ENCODE measurements at regions not wholly inside any gene's neighbourhood (a gene's known extent, or its start where the extent isn't known, plus 50 kb on each side); places are given as distances from the start of the nearest gene placed in this dataset.
"Not testable (repeated sequence)": the region's sequence is repeated elsewhere in the genome, so short reads cannot be mapped to it uniquely, and the experiment has no call there.

DNA sequence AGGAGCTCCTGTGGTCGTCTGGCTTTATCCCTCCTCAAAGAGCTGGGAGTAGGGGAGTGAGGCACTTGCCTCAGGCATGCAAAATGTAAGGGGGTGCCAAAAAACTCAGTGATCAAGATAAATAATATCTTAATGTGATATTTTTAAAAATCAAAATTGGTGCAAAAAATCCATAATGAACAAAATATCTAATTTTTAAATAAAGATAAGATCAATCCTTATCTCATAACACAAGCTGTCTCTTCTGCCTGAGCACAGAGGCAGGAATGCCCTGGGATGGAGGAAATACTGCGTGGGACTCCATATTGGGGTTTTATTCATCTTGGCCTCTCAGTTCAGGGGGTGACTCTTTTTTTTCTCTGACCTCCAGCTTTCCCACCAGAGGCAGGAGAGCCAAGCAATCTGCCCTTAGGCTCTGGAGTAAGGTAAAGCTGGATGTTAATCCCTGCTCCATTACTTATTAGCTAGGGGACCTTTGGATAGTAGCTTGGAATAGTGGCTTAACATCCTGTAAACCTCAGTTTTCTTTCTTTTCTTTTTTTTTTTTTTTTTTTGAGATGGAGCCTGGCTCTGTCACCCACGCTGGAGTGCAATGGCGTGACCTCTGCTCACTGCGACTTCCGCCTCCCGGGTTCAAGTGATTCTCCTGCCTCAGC lies 77.3 kb upstream of the NFASC start:
- Histone ChIP-seq H3K9me3 (ENCODE audit: control insufficient read depth in 1 of 2, insufficient read depth in 1 of 2, low read depth in 1 of 2, low read length in 2 of 2) (no peaks in the 10 kb centered on the region), H3K36me3 (ENCODE audit: control insufficient read depth in 1 of 2, insufficient read depth in 2 of 2, low read length in 2 of 2) (no peaks in the 10 kb centered on the region), H2AFZ (ENCODE audit: low read depth, low read length, poor library complexity, severe bottlenecking) (no peak overlapping the region), H3K4me2 (ENCODE audit: low read length) (no peak overlapping the region), H3K9ac (ENCODE audit: low read length) (no peak overlapping the region), H3K27ac (ENCODE audit: low read depth, low read length) (no peak overlapping the region), H3K9me2 (ENCODE audit: insufficient read depth) (no peaks in the 10 kb centered on the region), H3K27me3 (ENCODE audit: insufficient read depth, low read length) (peaks cover 19% of the 10 kb centered on the region; the same call in 1 of the 2 replicates), H4K20me1 (ENCODE audit: insufficient read depth) (no peaks in the 10 kb centered on the region), H3K4me3 (replicated peaks in 1 of 2; ENCODE audit: low read depth in 1 of 2, low read length in 2 of 2) (no peak overlapping the region), H3K79me2 (ENCODE audit: insufficient read depth, low read length) (no peaks in the 10 kb centered on the region), H3K4me1 (ENCODE audit: control insufficient read depth in 1 of 2, insufficient read depth in 2 of 2, low read length in 2 of 2) (0 out of 4 replicates have a peak, but pooled peaks cover 0 to 5% of the 10 kb centered on the region in 2 experiments)
- POLR2A ChIA-PET, result no interaction called here
- CTCF ChIA-PET, result interaction anchor here (1.2 to 3.6 kb wide), 3 partner anchors 14 to 29 kb away, joined by 4 to 17 read pairs (median 15); no protein-coding TSS in a partner anchor
- TF ChIP-seq JUND (IDR thresholded peaks at IDR 0.05), result no peak
- no peak for TF ChIP-seq EZH2 (IDR thresholded peaks at IDR 0.05)
- TF ChIP-seq, protein P1, sequence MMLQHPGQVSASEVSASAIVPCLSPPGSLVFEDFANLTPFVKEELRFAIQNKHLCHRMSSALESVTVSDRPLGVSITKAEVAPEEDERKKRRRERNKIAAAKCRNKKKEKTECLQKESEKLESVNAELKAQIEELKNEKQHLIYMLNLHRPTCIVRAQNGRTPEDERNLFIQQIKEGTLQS (IDR thresholded peaks at IDR 0.05), result no peak
- TF ChIP-seq CEBPB (IDR thresholded peaks at IDR 0.05; ENCODE audit: low read depth), result no peak
- TF ChIP-seq, protein P2, sequence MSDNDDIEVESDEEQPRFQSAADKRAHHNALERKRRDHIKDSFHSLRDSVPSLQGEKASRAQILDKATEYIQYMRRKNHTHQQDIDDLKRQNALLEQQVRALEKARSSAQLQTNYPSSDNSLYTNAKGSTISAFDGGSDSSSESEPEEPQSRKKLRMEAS (IDR thresholded peaks at IDR 0.05), result no peak
- DNase-seq (ENCODE audit: low read depth, low spot score), result no peak
- RAD21 ChIA-PET (ENCODE audit: low non-redundant PET in 1 of 2, low total read pairs in 2 of 2, uncharacterized antibody in 2 of 2, unreplicated experiment in 2 of 2), result no interaction called here
- ATAC-seq, result no peak
- no TSS peak for BruUV-seq (replicated peaks)
- intact Hi-C loops (cut with micrococcal nuclease), result no loop called here

DNA sequence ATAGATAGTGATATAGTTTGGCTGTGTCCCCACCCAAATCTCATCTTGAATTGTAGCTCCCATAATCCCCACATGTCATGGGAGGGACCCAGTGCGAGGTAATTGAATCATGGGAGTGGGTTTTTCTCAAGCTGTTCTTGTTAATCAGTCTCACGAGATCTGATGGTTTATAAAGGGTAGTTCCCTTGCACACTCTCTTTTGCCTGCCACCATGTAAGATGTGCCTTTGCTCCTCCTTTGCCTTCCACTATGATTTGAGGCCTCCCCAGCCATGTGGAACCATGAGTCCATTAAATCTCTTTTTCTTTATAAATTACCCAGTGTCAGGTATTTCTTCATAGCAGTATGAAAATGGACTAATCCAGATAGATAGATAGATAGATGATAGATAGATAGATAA lies 73.8 kb upstream of the NFASC start:
- H3K9me3 ChIP-seq (ENCODE audit: control insufficient read depth in 1 of 2, insufficient read depth in 1 of 2, low read depth in 1 of 2, low read length in 2 of 2); H3K4me2 ChIP-seq (ENCODE audit: low read length); H3K36me3 ChIP-seq (ENCODE audit: control insufficient read depth in 1 of 2, insufficient read depth in 2 of 2, low read length in 2 of 2); CTCF ChIA-PET; BruUV-seq (replicated peaks); H3K4me1 ChIP-seq (ENCODE audit: control insufficient read depth in 1 of 2, insufficient read depth in 2 of 2, low read length in 2 of 2); DNase-seq (ENCODE audit: low read depth, low spot score); H3K9me2 ChIP-seq (ENCODE audit: insufficient read depth); H4K20me1 ChIP-seq (ENCODE audit: insufficient read depth); H3K27ac ChIP-seq (ENCODE audit: low read depth, low read length); RAD21 ChIA-PET (ENCODE audit: low non-redundant PET in 1 of 2, low total read pairs in 2 of 2, uncharacterized antibody in 2 of 2, unreplicated experiment in 2 of 2); H3K79me2 ChIP-seq (ENCODE audit: insufficient read depth, low read length); ATAC-seq; H3K9ac ChIP-seq (ENCODE audit: low read length); POLR2A ChIA-PET; intact Hi-C loops (cut with micrococcal nuclease); H3K4me3 ChIP-seq (replicated peaks in 1 of 2; ENCODE audit: low read depth in 1 of 2, low read length in 2 of 2); H2AFZ ChIP-seq (ENCODE audit: low read depth, low read length, poor library complexity, severe bottlenecking): not testable (repeated sequence)
- H3K27me3 ChIP-seq (ENCODE audit: insufficient read depth, low read length), result peaks cover 11% of the 10 kb centered on the region; the same call in 1 of the 2 replicates
